ENCODE measurements at regions not wholly inside any gene's neighbourhood (a gene's known extent, or its start where the extent isn't known, plus 50 kb on each side); places are given as distances from the start of the nearest gene placed in this dataset.

DNA sequence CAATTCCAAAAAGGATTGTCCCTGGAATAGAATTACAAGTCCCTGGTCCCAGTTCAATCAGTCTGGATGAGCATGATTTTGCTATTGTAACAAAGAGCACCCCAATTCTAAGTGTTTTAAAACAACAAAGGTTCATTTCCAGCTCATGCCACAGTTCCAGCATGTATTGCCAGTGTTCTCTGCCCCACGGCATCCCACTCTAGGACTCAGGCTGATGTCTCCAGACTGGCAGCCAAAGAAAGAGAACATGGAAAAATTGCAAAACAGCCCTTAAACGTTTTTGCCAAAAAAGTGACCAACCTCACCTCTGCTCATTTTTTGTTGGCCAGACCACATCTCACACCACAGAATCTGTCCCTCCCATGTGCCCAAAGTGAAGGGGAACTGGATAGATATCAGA, 116.0 kb upstream of the PLXNC1 start:
- no peak for FAIRE-seq
- no TSS peak for BruUV-seq (replicated peaks)
- intact Hi-C loops (cut with micrococcal nuclease) = no loop called here

DNA sequence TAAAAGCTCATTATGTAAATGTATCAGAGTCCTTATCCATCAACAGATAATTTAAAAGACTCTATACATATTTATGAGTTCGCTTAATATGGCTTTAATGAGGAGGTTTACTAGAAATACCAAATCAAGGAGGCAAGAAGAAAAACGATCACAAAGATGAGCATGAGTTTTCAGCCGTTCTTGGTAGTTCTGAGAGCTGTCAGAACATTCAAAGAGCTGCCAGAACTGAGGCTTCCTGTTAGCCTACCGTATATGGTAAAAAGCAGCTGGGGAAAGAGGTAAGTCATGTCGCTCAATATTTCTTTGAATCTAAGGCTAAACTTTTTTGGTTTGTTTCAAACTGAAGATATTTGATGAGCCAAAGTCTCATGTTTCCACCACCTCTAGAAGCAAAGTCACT, 115.3 kb upstream of the PLXNC1 start:
- H3K36me3 ChIP-seq (ENCODE audit: control insufficient read depth, insufficient read depth, low read length) = no peaks in the 10 kb centered on the region
- no peak for DNase-seq (ENCODE audit: extremely low read depth in 1 of 4, low spot score in 3 of 4)
- no peak for ATAC-seq
- H3K4me1 ChIP-seq (replicated peaks in 1 of 2; ENCODE audit: control insufficient read depth in 2 of 2, insufficient read depth in 2 of 2, low read length in 2 of 2) = no peaks in the 10 kb centered on the region
- H2AFZ ChIP-seq (ENCODE audit: low read depth, low read length) = no peak overlapping the region
- intact Hi-C loops (cut with micrococcal nuclease) (no loop called here), in situ Hi-C loops (cut with MboI) (no loop called here)
- no peak overlapping the region for H3K4me3 ChIP-seq
- H4K20me1 ChIP-seq (replicated peaks; ENCODE audit: control insufficient read depth, insufficient read depth, low read length) = no peaks in the 10 kb centered on the region
- no peak overlapping the region for H3K9ac ChIP-seq (ENCODE audit: insufficient read depth in 1 of 2, low read depth in 2 of 2, low read length in 2 of 2)
- H3K79me2 ChIP-seq (ENCODE audit: control insufficient read depth, insufficient read depth, low read length) = no peaks in the 10 kb centered on the region
- no TSS peak for BruUV-seq (replicated peaks)
- CTCF ChIA-PET (ENCODE audit: low intra/inter-chr PET ratio) = no interaction called here
- no peak overlapping the region for H3K27ac ChIP-seq (ENCODE audit: extremely low read depth, low read depth, low read length)
- H3K9me1 ChIP-seq (ENCODE audit: control insufficient read depth, insufficient read depth, low read length) = no peaks in the 10 kb centered on the region
- no peak overlapping the region for H3K4me2 ChIP-seq (ENCODE audit: insufficient read depth, low read length)
- peaks cover 3 to 16% of the 10 kb centered on the region in 2 experiments; a peak in 2 of 5 replicates for H3K27me3 ChIP-seq (ENCODE audit: control insufficient read depth in 2 of 2, insufficient read depth in 2 of 2, low read length in 2 of 2)
- POLR2A ChIA-PET = no interaction called here
- no peak for FAIRE-seq
- WGBS (ENCODE audit: insufficient coverage, low coverage, missing lambda C conversion rate) = 0% methylated on average over 5 of the region's 5 CpGs
- no peaks in the 10 kb centered on the region for H3K9me3 ChIP-seq (replicated peaks; ENCODE audit: control insufficient read depth, insufficient read depth, low read depth, low read length)
- no peak for TF ChIP-seq KHSRP (IDR thresholded peaks at IDR 0.05)
- TF ChIP-seq HMG20A (CRISPR knock-in tag; conservative IDR thresholded peaks at IDR 0.05) = no peak
- no peak for TF ChIP-seq FUS (optimal IDR thresholded peaks at IDR 0.05; ENCODE audit: low read depth, low read length)
- no peak for TF ChIP-seq KLF10 (CRISPR knock-in tag; IDR thresholded peaks at IDR 0.05)
- no peak for TF ChIP-seq RNF2 (IDR thresholded peaks at IDR 0.05)

More for the DNA sequence above, 116.0 kb upstream of the PLXNC1 start:
- Histone ChIP-seq H3K9me1 (ENCODE audit: control insufficient read depth, insufficient read depth, low read length) (no peaks in the 10 kb centered on the region), H3K9ac (ENCODE audit: insufficient read depth in 1 of 2, low read depth in 2 of 2, low read length in 2 of 2) (no peak overlapping the region), H3K4me2 (ENCODE audit: insufficient read depth, low read length) (no peak overlapping the region), H3K79me2 (ENCODE audit: control insufficient read depth, insufficient read depth, low read length) (no peaks in the 10 kb centered on the region), H3K27me3 (ENCODE audit: control insufficient read depth in 2 of 2, insufficient read depth in 2 of 2, low read length in 2 of 2) (peaks cover 3 to 13% of the 10 kb centered on the region in 2 experiments; a peak in 2 of 5 replicates), H3K9me3 (replicated peaks; ENCODE audit: control insufficient read depth, insufficient read depth, low read depth, low read length) (no peaks in the 10 kb centered on the region; the same call in 1 of the 2 replicates), H3K4me1 (replicated peaks in 1 of 2; ENCODE audit: control insufficient read depth in 2 of 2, insufficient read depth in 2 of 2, low read length in 2 of 2) (no peaks in the 10 kb centered on the region), H2AFZ (ENCODE audit: low read depth, low read length) (no peak overlapping the region), H4K20me1 (replicated peaks; ENCODE audit: control insufficient read depth, insufficient read depth, low read length) (no peaks in the 10 kb centered on the region), H3K27ac (ENCODE audit: extremely low read depth, low read depth, low read length) (no peak overlapping the region), H3K36me3 (ENCODE audit: control insufficient read depth, insufficient read depth, low read length) (no peaks in the 10 kb centered on the region), H3K4me3 (no peak overlapping the region)
- in situ Hi-C loops (cut with MboI) = no loop called here
- ATAC-seq (no peak), DNase-seq (ENCODE audit: extremely low read depth in 1 of 4, low spot score in 3 of 4) (no peak)
- POLR2A ChIA-PET = interaction anchor here (0.8 to 1.2 kb wide), 3 partner anchors 11 to 162 kb away, joined by 3 to 5 read pairs (median 3); no protein-coding TSS in a partner anchor
- 0% methylated on average over 2 of the region's 2 CpGs for WGBS (ENCODE audit: insufficient coverage, low coverage, missing lambda C conversion rate)
- CTCF ChIA-PET (ENCODE audit: low intra/inter-chr PET ratio) = no interaction called here
- TF ChIP-seq PHTF2 (CRISPR knock-in tag; IDR thresholded peaks at IDR 0.05) = no peak
- no peak for TF ChIP-seq ZNF224 (CRISPR knock-in tag; IDR thresholded peaks at IDR 0.05)

Data from K562 (cell line).